GM21367 (cell line): ENCODE measurements at regions not wholly inside any gene's neighbourhood (a gene's known extent, or its start where the extent isn't known, plus 50 kb on each side); places are given as distances from the start of the nearest gene placed in this dataset.

Experiments
- ATAC-seq: cut with Tn5 transposase; IDR thresholded peaks from one replicate; pipeline ENCODE4 v1.9.1; 2021; ENCODE audit not compliant: unreplicated experiment

DNA sequence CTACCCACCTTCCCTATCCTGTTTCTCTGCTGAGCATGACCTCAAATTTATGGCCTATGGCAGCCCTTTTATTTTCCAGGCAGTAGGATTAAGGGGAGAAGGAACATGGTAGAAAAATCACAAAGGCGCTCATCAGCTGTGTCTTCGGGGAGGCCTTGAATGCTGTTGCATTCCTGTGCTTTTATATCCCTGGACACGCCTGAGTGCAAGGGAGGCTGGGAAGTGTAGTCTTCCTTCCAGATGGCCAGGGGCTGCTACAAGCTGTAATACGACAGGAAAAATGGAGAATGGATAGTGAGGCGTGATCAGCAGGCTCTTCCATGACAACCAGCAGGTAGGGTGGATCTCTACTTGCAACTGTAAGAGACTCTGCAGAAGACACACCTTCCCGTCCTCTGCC lies 210.9 kb upstream of the GGTLC1 start:
- ATAC-seq, result no peak

- ATAC-seq, result no peak
Observed at GRCh38 chr20:24194143-24194542, 205.6 kb upstream of the GGTLC1 start.

GRCh38 chr20:24190905-24191304 lies 202.3 kb upstream of the GGTLC1 start:
- ATAC-seq, result no peak

DNA sequence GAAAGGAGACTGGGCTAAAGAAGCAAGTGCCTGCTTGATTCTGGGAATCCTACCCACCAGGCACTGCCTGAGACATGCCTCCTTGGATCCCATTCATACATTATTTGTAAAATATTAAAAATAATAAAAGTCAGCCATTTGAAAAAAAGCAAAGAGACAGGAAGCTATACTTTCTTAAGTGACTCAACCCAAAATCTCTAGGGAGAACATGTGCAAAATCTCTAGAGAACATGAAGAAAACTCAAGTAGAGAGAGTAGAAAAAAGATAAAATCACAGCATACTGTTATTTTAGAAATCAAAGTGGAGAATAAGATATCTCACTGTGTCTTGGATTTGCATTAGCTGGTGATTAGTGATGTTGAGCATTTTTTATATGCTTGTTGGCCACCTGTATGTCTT lies 197.2 kb upstream of the GGTLC1 start:
- no peak for ATAC-seq

DNA sequence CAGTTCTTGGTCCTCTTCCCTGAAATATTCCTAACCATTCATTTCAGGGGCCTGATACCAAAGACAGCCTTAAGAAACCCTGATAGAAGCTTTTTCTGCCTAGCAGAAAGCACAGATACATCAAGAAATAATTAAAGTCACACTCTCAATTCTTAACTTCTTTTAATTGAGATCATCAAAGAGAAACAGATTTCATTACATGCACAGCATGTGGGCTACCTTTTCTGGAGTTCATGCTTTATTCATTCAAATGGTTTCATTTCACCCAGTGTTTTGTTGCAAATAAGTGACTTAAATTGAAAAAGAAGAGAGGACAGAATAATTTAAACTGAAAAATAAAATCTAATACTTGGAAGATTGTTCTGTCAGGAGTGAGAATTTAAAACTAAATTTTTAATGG lies 192.6 kb upstream of the GGTLC1 start:
- no peak for ATAC-seq

GRCh38 chr20:24169256-24169655 lies 180.7 kb upstream of the GGTLC1 start:
- no peak for ATAC-seq

DNA sequence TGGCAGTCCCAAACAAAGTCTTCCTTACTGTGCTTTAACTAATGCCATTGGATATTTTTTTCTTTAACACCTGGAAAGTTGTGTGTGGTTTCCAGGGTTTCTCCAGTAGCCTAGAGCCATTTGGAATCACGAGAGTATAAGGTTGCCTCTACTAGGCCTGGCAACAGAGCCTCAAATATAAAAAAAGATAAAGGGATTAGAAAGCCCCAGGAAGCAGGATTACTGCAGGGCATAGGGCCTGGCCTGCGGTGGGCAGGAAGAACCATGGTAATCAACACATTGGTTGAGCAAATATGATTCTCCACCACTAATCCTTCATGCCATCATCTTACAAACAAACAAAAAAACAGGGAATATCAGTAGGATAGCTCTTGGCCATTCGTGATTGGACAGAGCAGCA lies 177.8 kb upstream of the GGTLC1 start:
- ATAC-seq, result no peak

GRCh38 chr20:24166123-24166381 lies 177.5 kb upstream of the GGTLC1 start:
- ATAC-seq, result no peak

DNA sequence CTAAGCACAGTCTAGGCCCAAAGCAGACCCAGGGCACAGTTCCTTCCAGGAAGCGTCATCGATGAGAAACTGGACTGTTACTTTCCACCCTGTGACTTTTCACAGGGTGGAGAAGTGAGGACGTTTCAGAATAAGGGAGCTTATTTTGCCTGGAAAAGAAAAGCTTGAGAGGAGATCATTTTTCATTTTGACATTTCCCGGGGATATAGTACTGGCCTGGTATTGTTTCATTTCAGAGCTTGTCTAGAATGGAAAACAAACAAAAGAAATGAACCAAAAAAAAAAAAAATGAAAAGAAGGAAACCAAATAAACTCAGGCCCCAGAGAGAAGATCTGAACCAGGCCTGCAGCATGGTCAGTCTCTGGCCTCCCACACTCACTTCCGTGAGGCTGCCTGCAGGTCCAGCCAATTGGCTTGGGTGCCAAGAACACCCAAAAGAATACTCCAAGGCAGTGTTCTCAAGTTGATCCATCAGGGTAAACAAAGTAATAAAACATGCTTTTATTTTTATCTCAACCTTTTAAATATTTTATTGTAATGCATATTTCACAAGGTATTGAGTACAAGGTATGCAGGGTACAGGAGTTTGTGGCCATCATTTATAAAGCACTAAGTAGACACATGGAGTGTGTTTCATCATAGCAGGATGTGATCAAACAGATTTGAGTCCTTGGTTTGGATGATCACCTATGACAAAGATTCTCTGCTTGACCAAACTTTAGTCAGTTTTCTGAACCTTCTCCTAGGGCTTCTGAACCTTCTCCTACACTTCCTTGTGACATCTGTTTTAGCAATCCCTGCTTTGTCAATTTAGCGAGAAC lies 176.9 kb upstream of the GGTLC1 start:
- no peak for ATAC-seq

GRCh38 chr20:24164360-24164759 lies 175.8 kb upstream of the GGTLC1 start:
- ATAC-seq, result no peak

DNA sequence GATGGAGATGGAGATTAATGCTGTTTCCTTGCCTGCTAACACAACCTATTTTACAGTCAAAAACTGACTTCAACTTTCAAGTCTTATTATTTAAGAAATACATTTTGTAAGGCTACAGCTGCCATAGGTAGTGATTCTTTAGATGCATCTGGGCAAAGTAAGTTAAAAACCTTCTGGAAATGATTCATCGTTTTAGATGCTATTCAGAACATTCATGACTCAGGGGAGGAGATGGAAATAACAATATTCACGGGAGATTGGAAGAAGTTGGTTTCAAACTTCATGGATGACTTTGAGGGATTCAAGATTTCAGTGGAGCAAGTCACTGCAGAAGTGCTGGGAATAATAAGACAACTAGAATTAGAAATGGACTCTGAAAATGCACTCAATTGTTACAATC lies 174.9 kb upstream of the GGTLC1 start:
- ATAC-seq, result no peak

GRCh38 chr20:24160563-24161281 lies 172.1 kb upstream of the GGTLC1 start:
- no peak for ATAC-seq

DNA sequence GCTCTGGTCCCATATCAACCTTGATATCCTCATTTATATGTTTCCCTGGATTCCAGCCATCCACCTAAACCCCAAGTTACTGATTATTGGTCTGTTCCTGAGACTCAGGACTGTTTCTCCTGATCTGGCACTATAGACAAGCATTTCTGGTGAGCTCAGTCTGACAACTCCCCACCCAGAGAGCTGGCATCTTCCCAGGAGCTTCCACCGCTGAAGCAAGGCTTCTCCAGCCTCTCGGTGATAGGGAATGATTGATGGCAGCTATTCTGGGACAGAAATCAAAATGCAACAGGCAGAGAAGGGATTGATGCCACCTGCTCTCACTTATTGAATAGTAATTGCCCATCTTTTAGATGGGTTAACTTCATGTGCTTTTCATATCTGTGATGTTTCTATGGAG lies 169.7 kb upstream of the GGTLC1 start:
- no peak for ATAC-seq

- ATAC-seq, result no peak
Observed at GRCh38 chr20:24157213-24157612, 168.6 kb upstream of the GGTLC1 start.

- ATAC-seq, result no peak
Observed at GRCh38 chr20:24153101-24154040, 164.8 kb upstream of the GGTLC1 start.

DNA sequence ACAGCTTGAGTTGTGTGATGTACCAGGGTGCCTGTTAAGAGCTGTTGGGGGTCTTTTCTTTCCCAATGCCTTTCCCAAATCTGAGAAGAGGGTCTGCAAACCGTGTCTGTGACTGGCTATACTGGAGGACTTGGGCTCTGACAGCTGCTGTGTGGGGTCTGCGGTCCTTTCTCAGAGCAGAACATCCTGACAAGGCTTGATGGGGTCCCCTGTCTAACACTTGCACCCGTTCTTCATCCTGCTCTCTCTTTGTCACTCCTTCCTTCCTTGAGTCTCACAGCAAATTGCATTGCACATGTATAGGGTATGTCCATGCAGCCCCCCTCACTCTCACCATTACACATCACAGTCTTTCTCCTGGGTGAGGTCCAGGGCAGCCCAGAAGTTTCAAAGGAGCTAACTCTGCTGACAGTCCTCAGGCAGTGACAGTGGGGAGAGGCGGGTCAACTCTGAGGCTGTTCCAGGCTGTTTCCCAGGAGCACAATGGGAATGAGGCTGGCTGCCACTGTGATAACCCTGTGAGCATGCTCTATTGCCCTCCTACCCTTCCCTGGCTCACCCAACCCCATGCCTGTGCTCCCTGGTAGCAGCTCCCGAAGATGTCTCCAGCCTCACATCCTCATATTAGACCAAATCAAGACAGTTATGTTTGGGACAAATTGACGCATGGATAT lies 163.2 kb upstream of the GGTLC1 start:
- ATAC-seq, result no peak

GRCh38 chr20:24150406-24150805 lies 161.8 kb upstream of the GGTLC1 start:
- no peak for ATAC-seq

DNA sequence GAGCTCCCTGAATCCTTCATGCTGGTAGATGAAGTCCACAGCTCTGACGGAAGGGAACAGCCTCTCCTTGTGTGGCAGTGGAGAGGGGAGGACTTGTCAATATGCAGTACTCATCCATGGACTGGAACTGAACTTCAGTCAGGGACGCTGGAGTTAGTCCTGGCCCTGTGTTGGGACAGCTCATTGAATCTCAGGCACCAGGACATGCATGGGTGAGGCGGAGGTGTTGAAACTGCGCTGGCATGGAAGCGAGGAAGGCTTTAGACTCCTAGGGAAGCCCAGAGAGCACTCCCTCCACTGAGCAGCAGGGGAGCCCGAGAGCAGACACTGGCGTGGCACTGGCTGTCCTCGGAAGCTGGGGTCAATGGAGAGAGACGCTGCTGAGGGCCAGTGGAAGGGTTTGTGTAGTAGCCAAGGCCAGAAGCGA lies 161.3 kb upstream of the GGTLC1 start:
- ATAC-seq, result no peak

- ATAC-seq, result no peak
Observed at GRCh38 chr20:24149175-24149574, 160.6 kb upstream of the GGTLC1 start.

DNA sequence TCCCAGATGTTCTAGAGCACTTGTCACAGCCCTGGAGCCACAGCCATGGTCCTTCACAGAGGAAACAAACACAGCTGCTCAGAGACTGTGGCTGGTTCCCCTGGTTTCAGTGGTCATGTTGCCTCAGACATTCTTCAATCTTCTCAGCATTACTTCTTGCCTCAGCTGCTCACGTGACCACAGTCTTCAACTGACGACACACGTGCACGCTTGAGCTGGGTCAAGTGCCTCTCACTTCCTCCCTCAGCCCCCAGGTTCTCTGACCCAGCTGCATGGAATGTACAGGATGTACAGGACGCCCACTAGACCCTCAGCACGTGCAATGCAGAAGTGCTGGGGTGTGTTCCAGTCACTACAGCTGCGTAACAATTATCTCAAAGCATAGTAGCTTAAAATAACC lies 159.8 kb upstream of the GGTLC1 start:
- peak; percentile 66 for ATAC-seq

DNA sequence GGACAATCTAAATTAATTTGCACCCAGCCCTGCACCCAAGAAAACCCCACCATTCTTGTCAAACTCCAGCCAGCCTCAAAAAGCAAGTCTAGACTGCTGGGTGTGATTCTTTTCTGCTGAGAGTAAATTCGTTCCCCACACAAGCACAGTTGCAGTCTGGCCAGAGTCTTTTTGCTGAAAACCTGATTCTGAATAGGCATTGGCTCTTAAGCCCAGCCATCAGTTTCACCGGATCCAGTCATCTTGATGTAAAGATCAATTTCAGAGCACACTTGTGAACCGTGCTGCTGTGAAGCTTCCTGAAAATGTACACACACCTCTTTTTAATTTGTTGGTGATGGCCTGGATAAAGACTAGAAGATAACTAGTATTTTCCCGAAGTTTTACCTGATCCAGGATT lies 159.4 kb upstream of the GGTLC1 start:
- ATAC-seq, result no peak
